ENCODE measurements at regions not wholly inside any gene's neighbourhood (a gene's known extent, or its start where the extent isn't known, plus 50 kb on each side); places are given as distances from the start of the nearest gene placed in this dataset.

GRCh38 chr13:105266615-105267014 is 1268.8 kb downstream of the EFNB2 start:
- TF ChIP-seq CTCF (IDR thresholded peaks at IDR 0.05), result no peak
- no peak for TF ChIP-seq POLR2A (IDR thresholded peaks at IDR 0.05)
- Histone ChIP-seq H3K27ac (no peak overlapping the region), H3K27me3 (no peaks in the 10 kb centered on the region), H3K4me3 (no peak overlapping the region), H3K36me3 (replicated peaks in 1 of 2) (no peaks in the 10 kb centered on the region), H3K9me3 (replicated peaks in 1 of 3) (no peaks in the 10 kb centered on the region), H3K4me1 (replicated peaks in 1 of 2) (peaks cover 0 to 10% of the 10 kb centered on the region in 2 donors)
- no peak for DNase-seq
- WGBS, 4 donors, result 45 to 87% (median 45%) methylated on average over 2 of the region's 2 CpGs; no CpG with 5 or more reads in 1 of the 4 donors
- intact Hi-C loops (cut with DNase I), result no loop called here

GRCh38 chr13:105262579-105262978 is 1272.9 kb downstream of the EFNB2 start:
- no peaks in the 10 kb centered on the region for H3K27me3 ChIP-seq
- H3K4me1 ChIP-seq (replicated peaks in 1 of 2), result peaks cover 0 to 4% of the 10 kb centered on the region in 2 donors
- no peak for DNase-seq
- TF ChIP-seq CTCF (IDR thresholded peaks at IDR 0.05), result no peak
- TF ChIP-seq POLR2A (IDR thresholded peaks at IDR 0.05), result no peak
- H3K36me3 ChIP-seq (replicated peaks in 1 of 2), result no peaks in the 10 kb centered on the region
- WGBS, 4 donors, result 85 to 97% (median 92%) methylated on average over 2 of the region's 2 CpGs
- H3K4me3 ChIP-seq, result no peak overlapping the region
- H3K27ac ChIP-seq, result no peak overlapping the region
- intact Hi-C loops (cut with DNase I), result no loop called here
- no peaks in the 10 kb centered on the region for H3K9me3 ChIP-seq (replicated peaks in 1 of 3)

GRCh38 chr13:105259426-105259825 is 1276.0 kb downstream of the EFNB2 start:
- Histone ChIP-seq H3K9me3 (replicated peaks in 1 of 3) (no peaks in the 10 kb centered on the region), H3K36me3 (replicated peaks in 1 of 2) (no peaks in the 10 kb centered on the region), H3K27ac (no peak overlapping the region), H3K27me3 (no peaks in the 10 kb centered on the region), H3K4me3 (no peak overlapping the region), H3K4me1 (replicated peaks in 1 of 2) (no peaks in the 10 kb centered on the region)
- intact Hi-C loops (cut with DNase I), result no loop called here
- 78 to 83% (median 82%) methylated on average over 6 of the region's 6 CpGs for WGBS, 4 donors
- TF ChIP-seq CTCF (IDR thresholded peaks at IDR 0.05), result no peak
- TF ChIP-seq POLR2A (IDR thresholded peaks at IDR 0.05), result no peak
- DNase-seq, result no peak

GRCh38 chr13:105255472-105255871 is 1280.0 kb downstream of the EFNB2 start:
- H3K27me3 ChIP-seq, result no peaks in the 10 kb centered on the region
- intact Hi-C loops (cut with DNase I), result no loop called here
- no peaks in the 10 kb centered on the region for H3K9me3 ChIP-seq (replicated peaks in 1 of 3)
- no peak for DNase-seq
- no peaks in the 10 kb centered on the region for H3K36me3 ChIP-seq (replicated peaks in 1 of 2)
- no peaks in the 10 kb centered on the region for H3K4me1 ChIP-seq (replicated peaks in 1 of 2)
- WGBS, 4 donors, result 23 to 38% (median 34%) methylated on average over 1 of the region's 1 CpG
- H3K27ac ChIP-seq, result no peak overlapping the region
- TF ChIP-seq POLR2A (IDR thresholded peaks at IDR 0.05) (no peak), CTCF (IDR thresholded peaks at IDR 0.05) (no peak)
- no peak overlapping the region for H3K4me3 ChIP-seq
